HG02870 (cell line): ENCODE measurements at regions not wholly inside any gene's neighbourhood (a gene's known extent, or its start where the extent isn't known, plus 50 kb on each side); places are given as distances from the start of the nearest gene placed in this dataset.
A peak's percentile ranks its signal among the peaks of the same experiment; 100 is the strongest.

ENCODE experiments used
- ATAC-seq: cut with Tn5 transposase; IDR thresholded peaks from one replicate; pipeline ENCODE4 v1.9.1; 2021; ENCODE audit warnings: mild to moderate bottlenecking, moderate library complexity; ENCODE audit not compliant: unreplicated experiment

DNA sequence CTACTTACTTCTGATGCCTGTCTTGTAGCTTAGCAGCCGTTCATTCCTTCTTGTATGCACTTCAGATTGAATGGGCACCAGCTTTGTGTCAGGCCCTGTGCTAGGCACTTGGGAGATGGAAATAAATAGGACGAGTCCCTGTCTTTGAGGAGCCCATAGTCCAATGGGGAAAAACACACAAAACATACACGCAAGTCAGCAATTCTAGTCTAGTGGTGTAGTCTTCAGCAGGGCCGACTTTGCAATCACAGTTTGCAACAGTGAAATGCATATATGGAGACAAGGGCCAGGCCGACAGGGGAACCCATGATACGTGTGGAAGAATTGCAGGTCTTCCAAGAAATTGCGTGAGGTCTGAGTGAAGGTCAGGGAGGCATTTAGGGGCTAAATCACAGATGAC lies 262.6 kb downstream of the MAF start:
- ATAC-seq, result no peak

DNA sequence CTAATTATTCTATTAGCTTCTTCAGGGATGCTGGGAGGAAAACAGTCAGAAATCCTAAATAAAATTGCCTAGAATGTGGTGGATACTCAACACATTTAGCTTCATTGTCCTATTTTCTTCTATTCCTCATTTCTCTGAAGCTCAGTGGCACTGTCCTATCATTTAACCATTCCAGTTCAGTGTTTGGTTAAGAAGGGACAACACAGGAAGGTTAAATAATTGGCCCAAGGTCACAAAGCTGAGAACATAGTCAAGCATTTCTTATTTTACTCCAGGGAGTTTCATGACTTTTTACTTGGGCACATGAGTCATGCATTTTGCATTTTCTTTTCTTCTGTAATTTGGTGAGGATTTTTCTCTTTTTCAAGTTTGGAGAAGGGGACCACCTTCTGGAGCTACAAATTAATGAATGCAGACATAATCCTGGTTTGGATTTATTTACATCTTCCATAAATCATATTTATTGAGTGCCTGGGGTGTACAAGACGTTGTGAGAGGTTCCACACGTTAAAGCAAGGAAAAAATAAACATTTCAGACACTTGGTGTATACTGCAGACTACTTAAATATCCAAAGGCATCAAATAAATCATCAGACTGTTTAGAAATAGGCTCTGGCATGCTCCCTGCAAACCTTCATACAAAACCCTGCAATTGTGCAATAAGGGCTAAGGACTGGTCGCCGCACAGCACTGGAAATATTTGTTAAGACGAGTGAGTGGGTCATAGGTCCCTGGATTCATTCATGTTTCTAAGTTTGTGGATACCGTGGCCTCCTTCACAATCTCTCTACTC lies 263.9 kb downstream of the MAF start:
- ATAC-seq, result no peak

DNA sequence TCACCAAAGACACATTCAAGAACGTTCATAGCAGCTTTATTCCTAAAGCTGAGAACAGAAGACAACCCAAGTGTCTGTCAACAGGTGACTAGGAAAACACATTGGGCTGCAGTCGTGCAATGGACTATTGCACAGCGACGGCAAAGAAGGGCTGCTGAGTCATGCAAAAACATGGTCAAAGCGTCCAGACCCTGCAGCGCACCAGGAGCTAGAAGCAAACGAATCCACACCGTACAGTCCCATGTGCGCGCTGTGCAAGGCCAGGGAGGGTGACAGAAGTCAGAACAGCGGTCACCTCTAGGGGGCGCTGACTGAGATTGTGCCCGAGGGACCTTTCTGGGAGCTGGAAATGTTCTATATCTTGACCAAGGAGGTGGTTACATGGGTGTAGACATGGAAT lies 266.4 kb downstream of the MAF start:
- ATAC-seq, result no peak

DNA sequence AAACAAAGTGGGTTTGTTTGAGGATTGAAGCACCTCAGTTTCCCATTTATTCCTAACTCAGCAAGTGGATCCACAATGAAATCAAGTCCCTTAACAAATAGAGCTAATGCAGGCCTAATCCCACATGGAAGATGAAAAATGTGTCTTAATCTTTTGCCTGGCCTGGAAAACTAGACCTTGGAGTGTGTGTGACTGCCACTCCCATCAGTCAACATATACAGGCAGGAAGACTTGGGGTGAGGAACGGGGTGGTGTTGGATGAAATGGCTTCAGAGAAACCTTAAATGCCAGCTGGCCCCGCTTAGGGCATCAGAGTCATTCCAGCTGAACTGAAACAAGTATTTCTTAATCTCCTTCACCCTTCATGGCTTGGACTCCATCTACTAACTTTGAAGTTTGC lies 269.5 kb downstream of the MAF start:
- ATAC-seq, result no peak

DNA sequence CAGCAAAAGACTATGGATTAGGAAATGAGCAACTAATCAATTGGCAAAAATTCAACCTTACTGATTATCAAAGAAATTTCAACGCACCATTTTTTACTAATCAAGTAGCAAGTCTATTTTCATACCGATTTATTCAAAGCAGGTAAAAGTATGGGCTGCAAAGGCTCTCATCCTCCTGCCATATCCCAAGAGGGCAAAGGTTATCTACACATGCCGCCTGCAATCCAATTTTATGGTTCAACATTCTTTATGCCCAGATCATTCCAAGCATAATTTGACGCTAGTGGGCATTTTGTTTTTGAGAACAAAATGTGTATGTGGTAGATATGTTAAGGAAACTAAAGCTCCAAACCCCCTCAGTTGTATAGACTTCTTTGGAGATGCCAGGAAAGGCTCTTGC lies 270.6 kb downstream of the MAF start:
- ATAC-seq, result no peak

DNA sequence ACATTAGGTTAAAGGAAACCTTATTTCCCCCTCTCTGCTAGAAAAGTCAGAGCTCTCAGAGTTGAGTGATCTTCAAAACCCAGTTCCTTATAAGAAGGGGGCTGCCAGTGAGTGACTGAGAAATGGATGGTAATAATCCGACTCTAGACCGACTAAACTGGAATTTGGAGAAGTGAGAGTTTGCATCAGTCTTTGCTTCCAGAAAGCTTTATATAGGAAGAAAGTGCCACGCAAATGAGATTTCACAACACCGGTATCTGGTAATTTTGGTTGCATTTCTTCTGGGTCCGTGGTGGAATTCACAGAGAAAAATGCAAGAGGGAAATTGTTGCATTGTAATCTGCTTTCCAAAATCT lies 271.4 kb downstream of the MAF start:
- no peak for ATAC-seq

DNA sequence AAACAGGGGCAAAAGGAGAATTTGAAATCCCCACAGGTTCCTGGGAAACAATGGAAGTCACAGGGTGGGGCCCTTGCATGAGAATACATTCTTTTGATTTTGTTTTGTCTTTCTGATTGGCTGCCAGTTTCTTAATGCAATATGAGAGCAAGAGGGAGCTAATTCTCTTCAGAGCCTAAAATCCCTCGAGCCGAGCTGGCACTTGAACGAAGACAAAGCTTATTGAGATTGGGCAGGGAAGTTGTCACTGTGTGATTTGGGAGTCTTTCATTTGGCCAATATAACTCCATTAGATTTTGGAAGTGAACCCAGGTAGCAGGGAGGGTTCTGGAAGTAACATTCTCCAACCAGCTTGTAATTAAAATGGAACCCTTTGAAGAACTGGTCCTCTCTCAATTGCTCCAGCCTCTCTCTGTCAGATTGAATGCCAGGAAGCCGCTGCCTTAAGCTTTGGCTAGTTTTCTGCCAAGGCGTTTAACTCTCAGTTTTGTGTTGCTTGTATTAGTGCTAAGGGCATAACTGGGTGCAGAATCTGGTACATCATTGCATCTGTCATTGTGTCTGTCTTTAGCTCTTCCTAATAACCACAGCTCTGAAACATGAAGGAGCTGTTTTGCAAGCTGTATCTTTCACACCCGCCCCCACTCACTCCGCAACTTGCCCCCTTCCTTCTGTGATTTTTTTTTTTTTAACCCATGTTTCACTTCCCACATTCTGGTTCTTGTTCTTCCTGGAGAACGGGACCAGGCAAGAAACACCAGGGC lies 272.0 kb downstream of the MAF start:
- ATAC-seq, result no peak

DNA sequence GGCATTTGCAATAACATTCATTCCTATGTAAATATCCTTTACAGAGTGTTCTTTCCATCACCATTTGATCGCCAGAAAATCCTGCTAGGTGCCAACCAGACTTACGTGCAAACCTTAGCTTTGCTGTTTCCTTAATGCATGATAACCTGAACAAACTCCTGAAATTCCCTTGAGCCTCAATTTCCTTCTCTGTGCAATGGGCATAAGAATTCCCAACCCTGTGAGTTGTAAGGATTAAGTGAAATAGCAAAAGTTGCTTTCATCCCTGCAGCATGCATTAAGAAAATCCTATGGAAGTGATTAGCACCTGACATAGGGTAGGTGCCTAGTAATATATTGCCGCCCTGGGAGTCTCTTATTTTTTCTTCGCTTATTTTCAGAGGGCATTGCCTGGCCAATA lies 272.7 kb downstream of the MAF start:
- no peak for ATAC-seq

DNA sequence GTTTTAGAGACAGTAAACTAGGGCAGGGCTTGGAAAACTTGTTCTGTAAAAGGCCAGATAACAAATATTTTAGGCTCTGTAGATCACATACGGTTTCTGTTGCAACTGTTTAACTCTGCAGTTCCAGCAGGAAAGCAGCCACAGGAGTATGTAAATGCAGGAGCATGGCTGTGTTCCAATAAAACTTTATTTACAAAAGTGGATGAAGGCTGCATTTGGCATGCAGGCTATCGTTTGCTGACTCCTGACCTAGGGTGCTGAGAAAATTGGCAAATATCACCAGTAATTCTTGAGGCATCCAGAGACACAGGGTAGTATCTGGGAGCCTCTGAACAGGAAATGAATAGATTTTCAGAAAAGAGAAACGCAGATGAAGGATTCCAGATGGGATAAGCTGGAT lies 274.0 kb downstream of the MAF start:
- ATAC-seq, result no peak

DNA sequence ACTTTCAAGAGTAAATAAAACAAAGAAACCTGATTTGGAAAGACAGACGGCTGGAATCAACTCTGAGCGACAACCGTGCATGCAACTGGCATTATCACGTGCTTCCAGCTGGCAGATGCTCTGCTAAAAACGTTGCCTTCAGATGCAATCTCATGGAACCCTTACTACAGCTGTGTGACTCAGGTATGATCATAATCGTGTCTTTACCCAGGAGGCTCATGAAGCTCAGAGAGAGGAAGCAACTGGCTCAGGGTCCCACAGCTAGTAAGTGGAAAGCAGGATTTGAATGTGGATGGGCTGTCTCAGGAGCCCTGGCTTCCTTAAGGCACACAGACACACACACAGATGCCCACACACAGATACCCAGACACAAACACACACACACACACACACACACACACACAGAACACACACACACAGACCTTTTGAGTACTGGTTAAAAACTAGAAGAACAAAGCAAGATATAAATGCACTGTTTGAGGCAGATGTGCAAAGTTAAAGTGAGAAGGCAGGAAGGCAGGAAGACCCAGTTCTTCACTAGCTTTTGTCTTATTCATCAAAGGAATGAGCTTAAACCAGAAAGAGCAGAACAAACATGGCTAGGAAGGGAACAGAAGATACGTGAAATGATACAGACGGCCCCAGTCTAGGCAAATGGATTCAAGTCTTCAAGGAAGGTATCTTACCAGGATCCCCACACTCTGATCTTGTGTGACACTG lies 275.2 kb downstream of the MAF start:
- no peak for ATAC-seq

DNA sequence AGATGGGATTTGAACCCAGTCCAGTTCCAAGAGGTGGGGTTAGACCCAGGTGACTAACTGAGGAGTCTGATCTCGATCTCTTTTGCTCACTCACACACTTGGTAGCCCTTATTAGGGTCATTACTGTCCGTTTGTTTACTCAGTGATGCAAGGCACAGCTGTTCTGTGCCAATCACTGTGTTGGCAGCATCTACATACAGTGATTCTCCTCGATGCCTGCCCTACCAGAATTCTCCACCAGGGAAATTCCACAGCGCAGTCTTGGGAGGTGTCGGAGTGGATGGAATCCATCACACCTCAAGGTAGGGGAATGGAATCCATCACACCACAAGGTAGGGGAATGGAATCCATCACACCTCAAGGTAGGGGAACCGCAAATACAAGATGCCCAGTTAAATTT lies 279.6 kb downstream of the MAF start:
- ATAC-seq, result no peak

DNA sequence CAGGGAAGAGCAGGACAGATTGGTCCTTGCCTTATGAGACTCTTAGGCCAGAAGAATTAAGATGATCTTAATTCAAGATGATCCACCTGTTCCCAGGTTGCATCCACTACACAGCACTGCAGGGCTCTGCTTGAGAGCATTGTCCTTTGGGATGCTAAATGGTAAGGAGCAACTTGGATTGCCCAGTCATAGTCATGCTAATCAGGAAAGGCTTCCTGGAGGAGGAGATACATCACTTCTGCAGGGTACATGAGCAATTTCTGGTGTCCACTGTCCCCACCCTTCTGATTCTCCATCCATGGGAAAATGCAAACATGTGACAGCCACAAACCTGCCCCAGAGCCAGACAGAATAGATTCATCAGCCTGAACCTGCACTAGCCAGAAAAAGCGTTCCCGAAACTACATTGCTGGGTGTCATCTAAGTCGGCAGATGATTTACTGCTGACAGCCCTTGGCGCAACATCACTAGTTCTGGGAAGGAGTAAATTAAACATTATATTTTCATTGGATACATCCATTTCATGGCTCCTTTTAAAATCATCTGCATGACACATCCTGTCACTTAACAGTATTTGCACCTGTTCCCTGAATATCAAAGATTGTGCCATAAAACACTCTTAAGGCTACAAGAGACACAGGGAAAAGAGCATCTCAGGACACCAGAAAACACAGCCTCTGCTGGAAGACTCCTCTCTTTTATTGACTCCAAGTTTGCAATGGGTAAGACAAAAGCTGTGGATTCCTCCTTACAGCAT lies 282.2 kb downstream of the MAF start:
- no peak for ATAC-seq

DNA sequence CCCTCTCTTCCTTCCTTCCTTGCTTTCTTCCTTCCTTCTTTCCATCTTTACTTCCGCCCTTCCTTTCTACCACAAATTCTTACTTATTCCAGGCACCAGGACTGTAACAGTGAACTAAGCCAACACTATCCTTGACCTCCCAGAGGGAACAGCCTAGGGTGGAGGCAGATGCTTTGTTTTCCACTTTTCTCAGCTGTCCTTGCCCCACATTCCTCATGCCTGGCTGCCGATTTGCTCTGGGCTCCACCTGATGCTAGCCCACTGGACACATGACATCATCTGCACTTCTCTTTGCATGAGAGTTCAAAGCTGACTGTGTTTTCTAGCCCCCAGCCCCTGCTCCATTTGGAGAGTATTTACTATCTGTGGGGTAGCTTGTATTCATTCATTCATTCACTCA lies 283.0 kb downstream of the MAF start:
- ATAC-seq, result no peak

DNA sequence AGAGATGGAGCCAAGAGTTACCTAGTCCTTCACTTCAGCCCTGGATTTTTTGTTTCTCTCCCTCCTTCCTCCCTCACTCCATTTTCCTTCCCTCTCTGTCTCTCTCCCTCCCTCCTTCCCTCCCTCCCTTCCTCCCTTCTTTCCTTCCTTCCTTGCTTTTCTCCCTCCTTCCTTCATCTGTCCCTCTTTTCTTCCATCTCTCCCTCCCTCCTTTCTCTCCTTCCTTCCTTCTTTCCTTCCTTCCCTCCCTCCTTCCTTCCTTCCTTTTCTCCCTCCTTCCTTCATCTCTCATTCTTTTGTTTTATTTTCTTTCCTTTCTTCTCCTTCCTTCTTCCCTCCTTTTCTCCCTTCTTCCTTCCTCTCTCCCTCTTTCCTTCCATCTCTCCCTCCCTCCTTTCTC lies 283.5 kb downstream of the MAF start:
- ATAC-seq, result no peak

DNA sequence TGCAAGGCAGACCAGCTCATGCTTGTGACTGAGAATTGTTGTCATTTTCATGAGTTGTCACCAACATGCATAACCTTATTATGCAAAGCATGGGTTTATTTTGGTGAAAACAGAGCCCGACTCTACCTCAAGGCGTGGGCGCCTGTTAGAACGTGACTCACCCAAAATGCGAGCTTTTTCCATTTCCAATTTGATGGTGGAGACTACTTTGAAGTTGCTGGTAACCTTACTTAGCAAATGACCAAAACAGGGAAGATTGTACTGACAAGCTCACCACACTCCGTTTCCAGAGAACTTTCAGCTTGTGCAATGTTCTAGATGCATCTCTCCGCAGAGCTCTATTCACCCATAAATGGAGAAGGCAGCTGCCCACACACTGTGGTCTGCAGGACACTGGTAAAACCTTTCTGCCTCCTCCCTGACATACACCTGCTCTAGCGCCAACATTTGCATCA lies 284.5 kb downstream of the MAF start:
- ATAC-seq, result peak; percentile 78

DNA sequence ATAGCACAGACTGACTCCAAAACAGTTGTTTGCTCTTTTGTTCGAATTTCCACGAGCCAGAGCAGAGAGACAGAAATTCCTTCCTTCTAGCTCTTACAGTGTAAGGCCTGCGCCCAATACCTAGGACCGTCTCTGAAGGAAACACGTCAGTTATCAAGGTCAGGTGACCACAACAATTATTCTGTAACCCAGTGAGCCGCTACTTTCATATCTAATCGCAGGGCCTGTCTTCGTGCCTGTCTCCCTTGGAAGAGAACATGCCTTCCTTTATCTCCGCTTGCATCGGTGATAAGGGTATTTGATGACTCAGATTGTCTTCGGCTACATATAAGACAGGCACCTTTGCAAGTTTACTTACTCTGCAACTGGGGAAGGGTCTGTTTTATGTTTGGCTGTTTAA lies 288.0 kb downstream of the MAF start:
- ATAC-seq, result no peak

DNA sequence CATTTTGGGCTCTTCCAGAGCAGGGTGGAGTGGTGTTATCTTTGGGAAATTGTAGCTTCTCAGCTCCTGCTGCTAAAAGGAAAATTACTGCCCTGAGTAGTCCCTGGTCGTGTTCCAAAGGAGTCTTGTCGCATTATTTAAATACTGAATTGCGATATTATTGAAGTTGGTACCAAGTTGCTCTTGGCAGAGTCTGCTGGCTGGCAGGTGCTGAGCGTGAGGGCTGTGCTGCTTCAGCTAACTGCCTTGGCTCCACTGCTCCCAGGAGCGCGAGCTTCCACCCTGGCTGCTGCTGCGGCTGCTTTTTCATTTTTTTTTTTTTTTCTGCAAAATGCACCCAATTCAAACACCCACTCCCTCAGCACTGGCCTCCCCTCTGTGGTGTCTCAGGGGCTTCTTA lies 289.8 kb downstream of the MAF start:
- no peak for ATAC-seq

DNA sequence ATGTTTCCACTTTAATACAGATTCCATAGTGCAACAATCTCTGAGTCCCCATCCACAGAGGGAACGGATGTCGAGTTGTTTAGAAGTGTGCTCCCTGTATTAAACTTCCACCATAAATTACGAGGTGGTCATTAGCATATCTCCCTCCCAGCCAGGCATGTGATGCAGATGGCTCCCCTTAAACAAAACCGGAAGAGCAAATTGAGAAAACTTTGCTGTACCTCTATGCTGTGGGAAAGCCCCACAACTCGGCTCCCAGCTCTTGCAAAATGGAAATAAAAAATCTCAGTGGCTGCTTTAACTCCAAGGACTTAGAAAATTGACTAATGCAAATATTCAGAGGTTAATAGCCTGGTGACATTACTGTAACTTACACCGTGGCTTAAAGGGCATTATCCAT lies 290.9 kb downstream of the MAF start:
- no peak for ATAC-seq

DNA sequence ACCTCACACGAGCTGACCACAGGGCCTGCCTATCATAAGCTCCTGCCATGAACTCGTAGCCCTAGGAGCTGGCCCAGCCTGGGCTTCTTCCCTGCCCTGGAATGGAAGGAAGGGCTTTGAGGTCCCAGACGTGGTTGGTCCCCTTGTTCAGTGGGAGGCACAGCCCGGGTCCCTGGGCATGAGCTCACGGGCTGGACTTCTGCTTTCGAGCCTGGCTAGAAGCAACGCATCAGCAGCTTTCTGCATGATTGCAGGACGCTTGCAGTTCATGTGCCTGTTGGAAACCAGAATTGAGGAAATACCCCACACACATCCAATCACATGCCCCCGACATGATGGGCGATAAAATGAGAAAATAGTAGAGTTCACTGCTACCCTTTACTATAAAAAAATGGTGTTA lies 293.3 kb downstream of the MAF start:
- ATAC-seq, result no peak

DNA sequence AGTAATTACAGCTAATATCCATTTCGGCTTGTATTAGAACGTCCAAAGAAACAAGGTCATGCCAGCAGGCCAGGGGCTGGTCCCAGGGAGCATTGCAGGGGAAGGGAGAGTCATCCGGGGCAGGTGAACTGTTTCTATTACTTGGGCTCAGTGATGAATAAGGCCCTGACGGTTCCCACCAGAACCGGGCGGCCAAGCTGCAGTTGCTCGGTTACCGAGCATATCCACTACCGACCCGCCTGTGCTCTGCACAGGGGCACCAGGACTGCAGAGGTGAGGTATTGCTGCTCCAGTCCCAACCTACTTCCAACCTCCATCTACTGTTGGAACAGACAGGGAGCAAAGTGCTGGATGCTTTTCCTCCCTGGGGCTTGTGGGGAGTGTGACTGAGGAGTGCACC lies 295.5 kb downstream of the MAF start:
- ATAC-seq, result no peak

DNA sequence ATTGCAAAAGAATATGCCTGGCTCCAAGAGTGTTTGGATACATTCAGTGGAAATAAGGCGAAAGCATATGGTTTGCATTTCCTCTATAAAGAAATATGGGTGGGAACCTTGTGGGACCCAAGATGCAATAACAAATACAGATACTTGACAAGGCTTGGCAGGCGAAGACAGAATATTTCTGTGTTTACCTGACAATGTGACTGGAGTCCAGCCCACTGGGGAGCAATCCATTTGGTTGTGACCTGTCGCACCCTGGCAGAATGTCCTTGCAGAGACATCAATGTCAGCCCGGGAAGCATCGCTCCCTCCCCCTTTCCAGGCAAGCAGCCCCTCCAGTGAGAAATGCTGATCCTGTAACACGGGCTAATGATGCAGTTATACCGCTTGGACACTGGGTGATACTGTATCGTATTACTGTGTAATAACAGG lies 296.6 kb downstream of the MAF start:
- no peak for ATAC-seq
